ENCODE measurements at regions not wholly inside any gene's neighbourhood (a gene's known extent, or its start where the extent isn't known, plus 50 kb on each side); places are given as distances from the start of the nearest gene placed in this dataset.

- TF ChIP-seq CREB1 (IDR thresholded peaks at IDR 0.05; ENCODE audit: low read depth) (no peak), EGR1 (IDR thresholded peaks at IDR 0.05) (no peak), NFIC (IDR thresholded peaks at IDR 0.05) (no peak)
Measured at GRCh38 chr11:106286881-106287504, 209.5 kb downstream of the AASDHPPT start.

- TF ChIP-seq TEAD4 (IDR thresholded peaks at IDR 0.05) (no peak), ZBTB7A (IDR thresholded peaks at IDR 0.05; ENCODE audit: low read depth) (no peak), NFIC (IDR thresholded peaks at IDR 0.05) (no peak), RAD21 (IDR thresholded peaks at IDR 0.05; ENCODE audit: low read depth) (no peak), EP300 (IDR thresholded peaks at IDR 0.05; ENCODE audit: borderline replicate concordance) (no peak), YY1 (IDR thresholded peaks at IDR 0.05; ENCODE audit: low read depth) (no peak)
- TF ChIP-seq, protein P1, sequence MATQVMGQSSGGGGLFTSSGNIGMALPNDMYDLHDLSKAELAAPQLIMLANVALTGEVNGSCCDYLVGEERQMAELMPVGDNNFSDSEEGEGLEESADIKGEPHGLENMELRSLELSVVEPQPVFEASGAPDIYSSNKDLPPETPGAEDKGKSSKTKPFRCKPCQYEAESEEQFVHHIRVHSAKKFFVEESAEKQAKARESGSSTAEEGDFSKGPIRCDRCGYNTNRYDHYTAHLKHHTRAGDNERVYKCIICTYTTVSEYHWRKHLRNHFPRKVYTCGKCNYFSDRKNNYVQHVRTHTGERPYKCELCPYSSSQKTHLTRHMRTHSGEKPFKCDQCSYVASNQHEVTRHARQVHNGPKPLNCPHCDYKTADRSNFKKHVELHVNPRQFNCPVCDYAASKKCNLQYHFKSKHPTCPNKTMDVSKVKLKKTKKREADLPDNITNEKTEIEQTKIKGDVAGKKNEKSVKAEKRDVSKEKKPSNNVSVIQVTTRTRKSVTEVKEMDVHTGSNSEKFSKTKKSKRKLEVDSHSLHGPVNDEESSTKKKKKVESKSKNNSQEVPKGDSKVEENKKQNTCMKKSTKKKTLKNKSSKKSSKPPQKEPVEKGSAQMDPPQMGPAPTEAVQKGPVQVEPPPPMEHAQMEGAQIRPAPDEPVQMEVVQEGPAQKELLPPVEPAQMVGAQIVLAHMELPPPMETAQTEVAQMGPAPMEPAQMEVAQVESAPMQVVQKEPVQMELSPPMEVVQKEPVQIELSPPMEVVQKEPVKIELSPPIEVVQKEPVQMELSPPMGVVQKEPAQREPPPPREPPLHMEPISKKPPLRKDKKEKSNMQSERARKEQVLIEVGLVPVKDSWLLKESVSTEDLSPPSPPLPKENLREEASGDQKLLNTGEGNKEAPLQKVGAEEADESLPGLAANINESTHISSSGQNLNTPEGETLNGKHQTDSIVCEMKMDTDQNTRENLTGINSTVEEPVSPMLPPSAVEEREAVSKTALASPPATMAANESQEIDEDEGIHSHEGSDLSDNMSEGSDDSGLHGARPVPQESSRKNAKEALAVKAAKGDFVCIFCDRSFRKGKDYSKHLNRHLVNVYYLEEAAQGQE (IDR thresholded peaks at IDR 0.05; ENCODE audit: low read depth), result no peak
- TF ChIP-seq, protein P2, sequence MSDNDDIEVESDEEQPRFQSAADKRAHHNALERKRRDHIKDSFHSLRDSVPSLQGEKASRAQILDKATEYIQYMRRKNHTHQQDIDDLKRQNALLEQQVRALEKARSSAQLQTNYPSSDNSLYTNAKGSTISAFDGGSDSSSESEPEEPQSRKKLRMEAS (IDR thresholded peaks at IDR 0.05), result no peak
Measured at GRCh38 chr11:106288057-106288456, 210.6 kb downstream of the AASDHPPT start.

- no peak for TF ChIP-seq TCF12 (IDR thresholded peaks at IDR 0.05; ENCODE audit: low read depth)
- no peak for TF ChIP-seq YY1 (IDR thresholded peaks at IDR 0.05; ENCODE audit: low read depth)
- TF ChIP-seq EP300 (IDR thresholded peaks at IDR 0.05; ENCODE audit: borderline replicate concordance), result no peak
- no peak for TF ChIP-seq ZBTB7A (IDR thresholded peaks at IDR 0.05; ENCODE audit: low read depth)
- TF ChIP-seq NFIC (IDR thresholded peaks at IDR 0.05), result no peak
- no peak for TF ChIP-seq TEAD4 (IDR thresholded peaks at IDR 0.05)
- TF ChIP-seq TAF1 (IDR thresholded peaks at IDR 0.05; ENCODE audit: low read depth), result no peak
- no peak for TF ChIP-seq CEBPB (IDR thresholded peaks at IDR 0.05)
Measured at GRCh38 chr11:106288822-106289387, 211.4 kb downstream of the AASDHPPT start.

- TF ChIP-seq, protein P2 (IDR thresholded peaks at IDR 0.05), result no peak
- TF ChIP-seq EP300 (IDR thresholded peaks at IDR 0.05; ENCODE audit: borderline replicate concordance) (no peak), CEBPB (IDR thresholded peaks at IDR 0.05) (no peak), RAD21 (IDR thresholded peaks at IDR 0.05; ENCODE audit: low read depth) (no peak), CREB1 (IDR thresholded peaks at IDR 0.05; ENCODE audit: low read depth) (no peak), EGR1 (IDR thresholded peaks at IDR 0.05) (no peak), TEAD4 (IDR thresholded peaks at IDR 0.05) (no peak), FOXM1 (IDR thresholded peaks at IDR 0.05; ENCODE audit: borderline replicate concordance, low read depth) (no peak), YY1 (IDR thresholded peaks at IDR 0.05; ENCODE audit: low read depth) (no peak), TCF12 (IDR thresholded peaks at IDR 0.05; ENCODE audit: low read depth) (no peak), ZBTB7A (IDR thresholded peaks at IDR 0.05; ENCODE audit: low read depth) (no peak), NFIC (IDR thresholded peaks at IDR 0.05) (no peak)
- TF ChIP-seq, protein P1 (IDR thresholded peaks at IDR 0.05; ENCODE audit: low read depth), result no peak
- TF ChIP-seq, protein P3, sequence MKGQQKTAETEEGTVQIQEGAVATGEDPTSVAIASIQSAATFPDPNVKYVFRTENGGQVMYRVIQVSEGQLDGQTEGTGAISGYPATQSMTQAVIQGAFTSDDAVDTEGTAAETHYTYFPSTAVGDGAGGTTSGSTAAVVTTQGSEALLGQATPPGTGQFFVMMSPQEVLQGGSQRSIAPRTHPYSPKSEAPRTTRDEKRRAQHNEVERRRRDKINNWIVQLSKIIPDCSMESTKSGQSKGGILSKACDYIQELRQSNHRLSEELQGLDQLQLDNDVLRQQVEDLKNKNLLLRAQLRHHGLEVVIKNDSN (IDR thresholded peaks at IDR 0.05), result no peak
Measured at GRCh38 chr11:106292526-106292925, 215.1 kb downstream of the AASDHPPT start.

DNA sequence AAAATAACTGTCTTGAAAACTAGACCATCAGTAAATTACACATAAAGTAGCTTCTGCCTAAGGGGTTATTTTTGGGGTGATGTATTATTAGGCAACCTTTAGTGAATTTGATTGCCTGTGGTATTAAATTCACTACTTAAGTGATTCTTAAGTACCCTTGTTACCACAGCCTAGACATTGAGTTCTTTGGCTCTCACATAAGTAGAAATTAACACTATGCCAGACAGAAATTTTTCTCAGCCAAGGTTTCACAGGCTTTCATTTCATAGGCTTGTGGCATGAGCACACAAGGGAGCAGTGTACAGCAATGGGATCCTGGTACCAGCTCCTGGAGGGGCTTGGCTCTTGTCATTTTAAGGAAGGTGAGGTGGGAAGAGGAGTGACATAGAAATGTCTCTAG lies 218.5 kb downstream of the AASDHPPT start:
- TF ChIP-seq, protein P2 (IDR thresholded peaks at IDR 0.05), result no peak
- TF ChIP-seq, protein P1 (IDR thresholded peaks at IDR 0.05; ENCODE audit: low read depth), result no peak

All from Ishikawa (cell line).